ENCODE measurements at regions not wholly inside any gene's neighbourhood (a gene's known extent, or its start where the extent isn't known, plus 50 kb on each side); places are given as distances from the start of the nearest gene placed in this dataset.

- intact Hi-C loops (cut with micrococcal nuclease): loop anchor here (5.0 to 10.0 kb wide), 4 partner anchors 338 to 1493 kb away; no protein-coding TSS in a partner anchor
- H3K4me3 ChIP-seq (replicated peaks in 1 of 3; ENCODE audit: insufficient read depth in 1 of 3, low read depth in 1 of 3, low read length in 3 of 3): no peak overlapping the region
- H3K9me1 ChIP-seq (replicated peaks; ENCODE audit: control insufficient read depth, extremely low read depth, insufficient read depth, low read length): no peaks in the 10 kb centered on the region
- BruUV-seq (replicated peaks): no TSS peak
- ChIA-PET CTCF (interaction anchor here (0.6 to 1.3 kb wide), 3 partner anchors 271 to 857 kb away, joined by 3 to 4 read pairs (median 3); no protein-coding TSS in a partner anchor), POLR2A (no interaction called here)
- no peaks in the 10 kb centered on the region for H3K36me3 ChIP-seq (ENCODE audit: control insufficient read depth in 2 of 2, extremely low read depth in 1 of 2, insufficient read depth in 2 of 2, low read length in 2 of 2)
- TF ChIP-seq POLR2A (IDR thresholded peaks at IDR 0.05; ENCODE audit: low read depth, low read length) (no peak), POLR2AphosphoS5 (IDR thresholded peaks at IDR 0.05; ENCODE audit: insufficient read depth, low read depth, low read length) (no peak), GATA2 (IDR thresholded peaks at IDR 0.05; ENCODE audit: insufficient read depth, insufficient read length, low read depth, low read length) (no peak)
- dilution Hi-C loops (cut with MboI; ENCODE audit: extremely low pct_ligation_motif_present, low sequenced_read_pairs): no loop called here
- H3K4me2 ChIP-seq (ENCODE audit: insufficient read depth, low read length): no peak overlapping the region
- DNase-seq (ENCODE audit: low read depth, low spot score): no peak
- H3K4me1 ChIP-seq (ENCODE audit: control insufficient read depth, extremely low read depth, insufficient read depth, low read length): peaks cover 40% of the 10 kb centered on the region
- no peak for FAIRE-seq
- no peaks in the 10 kb centered on the region for H3K79me2 ChIP-seq (ENCODE audit: control insufficient read depth, insufficient read depth, low read length)
- H3K27me3 ChIP-seq (ENCODE audit: control insufficient read depth in 2 of 2, insufficient read depth in 2 of 2, low read length in 2 of 2): no peaks in the 10 kb centered on the region
- no peaks in the 10 kb centered on the region for H4K20me1 ChIP-seq (replicated peaks; ENCODE audit: control insufficient read depth, extremely low read depth, insufficient read depth, low read length)
- H3K27ac ChIP-seq (ENCODE audit: insufficient read depth, low read depth, low read length): no peak overlapping the region
- no peak overlapping the region for H2AFZ ChIP-seq (ENCODE audit: low read depth, low read length)
- no peak overlapping the region for H3K9ac ChIP-seq (replicated peaks; ENCODE audit: extremely low read depth, insufficient read depth, low read length)
- H3K9me3 ChIP-seq (replicated peaks; ENCODE audit: control insufficient read depth, insufficient read depth, low read length): no peaks in the 10 kb centered on the region
These were observed 128.5 kb downstream of the ZNF330 start for GRCh38 chr4:141349236-141349635.

GRCh38 chr4:141350122-141350905, 129.6 kb downstream of the ZNF330 start:
- peak overlapping the region; percentile 63 for H3K27ac ChIP-seq (ENCODE audit: insufficient read depth, low read depth, low read length)
- peaks cover 40% of the 10 kb centered on the region for H3K4me1 ChIP-seq (ENCODE audit: control insufficient read depth, extremely low read depth, insufficient read depth, low read length)
- no peak overlapping the region for H3K4me3 ChIP-seq (replicated peaks in 1 of 3; ENCODE audit: insufficient read depth in 1 of 3, low read depth in 1 of 3, low read length in 3 of 3)
- TF ChIP-seq EZH2 (IDR thresholded peaks at IDR 0.05; ENCODE audit: borderline replicate concordance, low read depth, low read length, severe bottlenecking) (no peak), FOS (IDR thresholded peaks at IDR 0.05; ENCODE audit: borderline replicate concordance, insufficient read depth, low read length) (no peak), MYC (IDR thresholded peaks at IDR 0.05; ENCODE audit: low read depth, low read length) (no peak), JUN (IDR thresholded peaks at IDR 0.05; ENCODE audit: borderline replicate concordance, insufficient read depth, insufficient read length, low read depth) (no peak)
- TF ChIP-seq, protein P1, sequence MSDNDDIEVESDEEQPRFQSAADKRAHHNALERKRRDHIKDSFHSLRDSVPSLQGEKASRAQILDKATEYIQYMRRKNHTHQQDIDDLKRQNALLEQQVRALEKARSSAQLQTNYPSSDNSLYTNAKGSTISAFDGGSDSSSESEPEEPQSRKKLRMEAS (IDR thresholded peaks at IDR 0.05; ENCODE audit: insufficient read depth, insufficient read length): no peak
- FAIRE-seq: peak; percentile 83
- H3K9ac ChIP-seq (replicated peaks; ENCODE audit: extremely low read depth, insufficient read depth, low read length): no peak overlapping the region
- H3K9me3 ChIP-seq (replicated peaks; ENCODE audit: control insufficient read depth, insufficient read depth, low read length): no peaks in the 10 kb centered on the region
- ChIA-PET POLR2A (no interaction called here), CTCF (interaction anchor here (0.8 to 1.3 kb wide), 2 partner anchors 270 to 772 kb away, joined by 3 read pairs; no protein-coding TSS in a partner anchor)
- H3K27me3 ChIP-seq (ENCODE audit: control insufficient read depth in 2 of 2, insufficient read depth in 2 of 2, low read length in 2 of 2): no peaks in the 10 kb centered on the region
- dilution Hi-C loops (cut with MboI; ENCODE audit: extremely low pct_ligation_motif_present, low sequenced_read_pairs): no loop called here
- H2AFZ ChIP-seq (ENCODE audit: low read depth, low read length): peak overlapping the region; percentile 38
- H4K20me1 ChIP-seq (replicated peaks; ENCODE audit: control insufficient read depth, extremely low read depth, insufficient read depth, low read length): no peaks in the 10 kb centered on the region
- H3K79me2 ChIP-seq (ENCODE audit: control insufficient read depth, insufficient read depth, low read length): no peaks in the 10 kb centered on the region
- BruUV-seq (replicated peaks): no TSS peak
- intact Hi-C loops (cut with micrococcal nuclease): loop anchor here (5.0 to 10.0 kb wide), 2 partner anchors 287 to 1834 kb away; partner anchors contain the start of genes IL15 and USP38
- H3K4me2 ChIP-seq (ENCODE audit: insufficient read depth, low read length): no peak overlapping the region
- peak; percentile 87 for DNase-seq (ENCODE audit: low read depth, low spot score)
- no peaks in the 10 kb centered on the region for H3K9me1 ChIP-seq (replicated peaks; ENCODE audit: control insufficient read depth, extremely low read depth, insufficient read depth, low read length)
- H3K36me3 ChIP-seq (ENCODE audit: control insufficient read depth in 2 of 2, extremely low read depth in 1 of 2, insufficient read depth in 2 of 2, low read length in 2 of 2): no peaks in the 10 kb centered on the region
